ENCODE measurements at regions not wholly inside any gene's neighbourhood (a gene's known extent, or its start where the extent isn't known, plus 50 kb on each side); places are given as distances from the start of the nearest gene placed in this dataset.
"Not testable (repeated sequence)": the region's sequence is repeated elsewhere in the genome, so short reads cannot be mapped to it uniquely, and the experiment has no call there.

DNA sequence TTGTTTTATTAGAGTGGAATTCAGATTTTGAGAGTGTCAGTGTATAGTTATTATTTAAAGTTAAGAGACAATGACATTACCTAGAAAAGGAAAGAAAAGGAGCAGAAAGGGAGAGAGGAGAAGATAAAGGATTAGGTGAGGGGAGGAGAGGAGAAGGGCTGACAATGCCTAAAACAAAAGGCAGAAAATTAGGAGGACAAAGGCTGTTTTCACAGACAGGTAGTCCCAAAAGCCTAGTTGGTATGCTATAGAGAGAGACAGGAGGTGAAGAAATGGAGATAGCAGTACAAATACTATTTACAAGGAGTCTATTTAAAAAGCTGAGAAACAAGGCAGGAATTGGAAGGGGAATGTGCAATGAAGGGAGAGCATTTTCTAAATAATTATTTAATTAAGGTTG, 409.4 kb upstream of the ADGRB3 start:
- H3K4me3 ChIP-seq (ENCODE audit: control insufficient read depth, low read depth, low read length), result no peak overlapping the region
- DNase-seq (ENCODE audit: low read depth), result no peak
- no peak for TF ChIP-seq CTCF (conservative IDR thresholded peaks at IDR 0.05; ENCODE audit: control insufficient read depth, insufficient read depth, low read depth, low read length)

GRCh38 chr6:68211242-68211795, 423.8 kb upstream of the ADGRB3 start:
- H3K4me3 ChIP-seq (ENCODE audit: control insufficient read depth, low read depth, low read length), result no peak overlapping the region
- TF ChIP-seq CTCF (conservative IDR thresholded peaks at IDR 0.05; ENCODE audit: control insufficient read depth, insufficient read depth, low read depth, low read length), result no peak
- peak; percentile 25 for DNase-seq (ENCODE audit: low read depth)

- H3K4me3 ChIP-seq (ENCODE audit: control insufficient read depth, low read depth, low read length); DNase-seq (ENCODE audit: low read depth): not testable (repeated sequence)
Measured at GRCh38 chr6:68207612-68208011, 427.5 kb upstream of the ADGRB3 start.

- DNase-seq (ENCODE audit: low read depth), result no peak
- no peak overlapping the region for H3K4me3 ChIP-seq (ENCODE audit: control insufficient read depth, low read depth, low read length)
- TF ChIP-seq CTCF (conservative IDR thresholded peaks at IDR 0.05; ENCODE audit: control insufficient read depth, insufficient read depth, low read depth, low read length), result no peak
Measured at GRCh38 chr6:68200929-68201328, 434.2 kb upstream of the ADGRB3 start.

DNA sequence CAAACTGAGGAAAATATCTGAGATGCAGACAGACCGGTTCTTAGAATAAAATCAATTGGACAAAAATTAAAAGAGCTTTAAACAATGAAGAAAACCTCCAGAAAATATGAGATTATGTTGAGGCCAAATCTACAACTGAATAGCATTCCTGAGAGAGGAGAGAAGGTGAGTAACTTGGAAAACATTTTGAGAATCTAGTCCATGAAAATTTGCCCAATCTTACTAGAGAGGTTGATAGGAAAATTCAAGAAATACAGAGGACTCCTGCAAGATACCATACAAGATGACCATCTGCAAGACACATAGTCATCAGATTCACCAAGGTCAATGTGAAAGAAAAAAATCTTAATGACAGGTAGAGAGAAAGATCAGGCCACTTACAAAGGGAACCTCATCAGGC, 437.7 kb upstream of the ADGRB3 start:
- no peak overlapping the region for H3K4me3 ChIP-seq (ENCODE audit: control insufficient read depth, low read depth, low read length)
- TF ChIP-seq CTCF (conservative IDR thresholded peaks at IDR 0.05; ENCODE audit: control insufficient read depth, insufficient read depth, low read depth, low read length), result no peak
- no peak for DNase-seq (ENCODE audit: low read depth)

DNA sequence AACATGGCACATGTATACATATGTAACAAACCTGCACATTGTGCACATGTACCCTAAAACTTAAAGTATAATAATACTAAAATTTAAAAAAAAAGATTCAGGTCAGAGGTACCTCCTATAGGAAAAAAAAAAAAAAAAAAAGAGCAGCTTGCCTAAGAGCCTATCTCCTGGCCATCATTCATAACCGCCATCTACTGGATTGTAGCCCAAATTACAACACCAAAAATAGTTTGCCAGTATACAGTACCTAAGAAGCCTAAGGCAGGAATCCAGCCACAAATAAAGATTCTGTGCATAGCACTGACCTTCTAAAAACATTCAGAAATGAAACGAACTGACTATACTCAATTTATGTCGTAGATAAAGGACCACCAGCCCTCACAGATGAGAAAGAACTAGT, 438.4 kb upstream of the ADGRB3 start:
- peak; percentile 31 for TF ChIP-seq CTCF (conservative IDR thresholded peaks at IDR 0.05; ENCODE audit: control insufficient read depth, insufficient read depth, low read depth, low read length)
- peak; percentile 33 for DNase-seq (ENCODE audit: low read depth)
- H3K4me3 ChIP-seq (ENCODE audit: control insufficient read depth, low read depth, low read length), result no peak overlapping the region

DNA sequence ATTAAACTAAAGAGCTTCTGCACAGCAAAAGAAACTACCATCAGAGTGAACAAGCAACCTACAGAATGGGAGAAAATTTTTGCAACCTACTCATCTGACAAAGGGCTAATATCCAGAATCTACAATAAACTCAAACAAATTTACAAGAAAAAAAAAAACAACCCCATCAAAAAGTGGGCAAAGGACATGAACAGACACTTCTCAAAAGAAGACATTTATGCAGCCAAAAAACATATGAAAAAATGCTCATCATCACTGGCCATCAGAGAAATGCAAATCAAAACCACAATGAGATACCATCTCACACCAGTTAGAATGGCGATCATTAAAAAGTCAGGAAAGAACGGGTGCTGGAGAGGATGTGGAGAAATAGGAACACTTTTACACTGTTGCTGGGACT, 439.3 kb upstream of the ADGRB3 start:
- H3K4me3 ChIP-seq (ENCODE audit: control insufficient read depth, low read depth, low read length); DNase-seq (ENCODE audit: low read depth): not testable (repeated sequence)

DNA sequence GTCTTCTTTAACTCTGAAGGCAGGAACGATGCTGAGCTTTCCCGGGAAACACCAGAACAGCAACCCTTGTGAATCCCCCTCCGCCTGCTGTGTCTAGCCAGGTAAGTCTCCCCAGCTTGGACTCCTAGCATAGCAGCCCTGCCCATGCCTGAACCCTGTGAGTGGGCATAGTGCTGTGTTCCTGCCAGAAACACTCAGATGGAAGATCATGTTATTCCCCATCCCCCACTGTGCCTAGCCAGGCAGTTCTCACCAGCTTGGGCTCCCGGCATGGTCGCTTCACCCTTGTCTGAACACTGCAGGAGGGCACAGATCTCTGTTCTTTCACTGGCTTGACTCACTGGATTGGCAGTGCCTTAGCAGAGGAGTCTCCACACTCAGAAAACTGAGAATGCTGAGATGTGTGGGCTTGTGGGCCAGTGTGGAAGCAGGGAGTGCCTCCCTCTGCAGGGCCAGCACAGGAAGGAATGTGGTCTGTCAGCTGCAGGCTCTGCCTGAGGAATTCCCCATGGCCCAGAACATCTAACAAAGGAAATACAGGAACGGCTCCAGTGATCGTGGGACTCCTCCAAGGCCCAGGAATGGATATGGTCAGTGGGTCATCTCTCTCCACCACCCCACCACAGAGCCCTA, 440.1 kb upstream of the ADGRB3 start:
- no peak for DNase-seq (ENCODE audit: low read depth)
- no peak overlapping the region for H3K4me3 ChIP-seq (ENCODE audit: control insufficient read depth, low read depth, low read length)
- TF ChIP-seq CTCF (conservative IDR thresholded peaks at IDR 0.05; ENCODE audit: control insufficient read depth, insufficient read depth, low read depth, low read length), result no peak
